OCI-LY7 (cell line): ENCODE measurements at regions not wholly inside any gene's neighbourhood (a gene's known extent, or its start where the extent isn't known, plus 50 kb on each side); places are given as distances from the start of the nearest gene placed in this dataset.

ENCODE experiments used
- CTCF ChIP-seq: fragments of 200-600 bp; sonication (generic); conservative IDR thresholded peaks from 2 replicates; pipeline ENCODE4 v1.5.1; 2014; ENCODE audit warnings: mild to moderate bottlenecking, antibody characterized with exemption, low read length, moderate library complexity, mixed read lengths
- EZH2phosphoT487 ChIP-seq: fragments of 200-600 bp; sonication (generic); IDR thresholded peaks from 2 replicates; pipeline ENCODE4 v1.6.1; 2018; ENCODE audit warnings: low read depth, borderline replicate concordance, mild to moderate bottlenecking, mixed run types, antibody characterized with exemption, low read length, moderate library complexity, mixed read lengths

- TF ChIP-seq CTCF = no peak
- no peak for TF ChIP-seq EZH2phosphoT487
Measured at GRCh38 chr12:40551466-40551865, 140.8 kb upstream of the CNTN1 start.
